Adrenal gland (tissue), 9 donors: ENCODE measurements at regions not wholly inside any gene's neighbourhood (a gene's known extent, or its start where the extent isn't known, plus 50 kb on each side); places are given as distances from the start of the nearest gene placed in this dataset.
A peak's percentile ranks its signal among the peaks of the same experiment; 100 is the strongest.

Experiments used
- DNase-seq, 7 donors: peaks; one replicate each; pipeline ENCODE4 v3.0.0-alpha.2; 2019 to 2020
- H3K27ac ChIP-seq, 5 donors: fragments of 200-600 bp; sonication (generic) in 4 of 5; 1 replicate in 3 of 5; 2 replicates in 2 of 5; pipeline versions ENCODE4 v1.5.1 to v1.8.0; 2016 to 2020; ENCODE audit warnings: mild to moderate bottlenecking in 1 of 5
- H3K27me3 ChIP-seq: fragments of 200-600 bp; 2 replicates; pipeline ENCODE4 v1.8.0; 2021
- H3K36me3 ChIP-seq, 2 donors: fragments of 200-600 bp; replicated peaks in 1 of 2; 1 replicate in 1 of 2; 2 replicates in 1 of 2; pipeline versions ENCODE4 v1.5.1 to v1.8.0; 2018 to 2022
- H3K4me1 ChIP-seq, 2 donors: fragments of 200-600 bp; replicated peaks in 1 of 2; 1 replicate in 1 of 2; 2 replicates in 1 of 2; pipeline versions ENCODE4 v1.5.1 to v1.8.0; 2018 to 2021
- H3K4me3 ChIP-seq, 4 donors: fragments of 200-600 bp; sonication (generic) in 3 of 4; one replicate each; pipeline ENCODE4 v1.5.1; 2016 to 2018
- H3K9me3 ChIP-seq, 3 donors: fragments of 200-600 bp; sonication (generic) in 1 of 3; replicated peaks in 1 of 3; 1 replicate in 2 of 3; 2 replicates in 1 of 3; pipeline versions ENCODE4 v1.5.1 to v1.8.0; 2016 to 2021
- CTCF ChIP-seq, 6 experiments: fragments of 450-650 bp in 4 of 6; fragments of 200-600 bp in 2 of 6; sonication (generic) in 1 of 6; IDR thresholded peaks; 1 replicate in 5 of 6; 2 replicates in 1 of 6; pipeline versions ENCODE4 v1.5.1 to v1.8.0; 2016 to 2021; ENCODE audit warnings: antibody characterized with exemption in 6 of 6, mild to moderate bottlenecking in 2 of 6, moderate library complexity in 1 of 6
- POLR2A ChIP-seq, 2 donors: fragments of 450-650 bp; IDR thresholded peaks; one replicate each; pipeline ENCODE4 v1.6.1; 2017; ENCODE audit warnings: antibody characterized with exemption in 2 of 2, mild to moderate bottlenecking in 2 of 2, moderate library complexity in 1 of 2
- WGBS, 4 donors: extraction: QIAGEN DNeasy Blood & Tissue Kit in 2 of 4; methylation state at CpG; one replicate each; pipeline versions ENCODE4 v1.1.5 to v1.1.7; 2013 to 2017; 5-methylcytosine and 5-hydroxymethylcytosine counted together
- intact Hi-C, 2 donors: fragments of 100-400 bp; cut with DNase I; formaldehyde crosslinking; loops; one replicate each; pipeline versions ENCODE4 v1.14.1 to v1.15.0; 2022 to 2023
- donor health status: healthy with polysubstance abuse.
- donor health status: Bipolar disorder and iron deficiency.
- donor health status: DM: yes; HTN: yes; CAD: no.
- donor health status: DM: no; HTN: no; CAD: no.
- donor health status: DM: no; HTN: no; CAD: no.

DNA sequence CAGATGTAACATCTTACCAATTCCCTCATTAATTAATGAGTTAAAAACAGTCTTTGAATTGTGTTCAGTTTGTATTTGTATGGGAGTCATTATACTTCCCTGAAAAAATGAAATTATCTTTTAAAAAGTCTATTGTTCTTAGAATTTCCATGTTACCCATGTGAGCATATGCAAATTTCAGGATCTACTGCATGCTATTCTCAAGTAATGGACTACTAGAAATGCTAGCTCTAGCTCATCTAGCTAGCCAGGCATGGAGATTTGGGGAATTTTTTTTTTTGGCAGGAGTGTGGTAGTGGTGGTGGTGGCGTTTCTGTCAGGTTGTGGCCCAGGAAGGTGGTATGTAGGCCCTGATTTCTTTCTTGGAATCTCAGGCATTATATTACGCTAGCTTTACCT, 218.4 kb downstream of the AEBP2 start:
- intact Hi-C loops = no loop called here
- WGBS, 4 donors = 92 to 100% (median 98%) methylated on average over 2 of the region's 2 CpGs

DNA sequence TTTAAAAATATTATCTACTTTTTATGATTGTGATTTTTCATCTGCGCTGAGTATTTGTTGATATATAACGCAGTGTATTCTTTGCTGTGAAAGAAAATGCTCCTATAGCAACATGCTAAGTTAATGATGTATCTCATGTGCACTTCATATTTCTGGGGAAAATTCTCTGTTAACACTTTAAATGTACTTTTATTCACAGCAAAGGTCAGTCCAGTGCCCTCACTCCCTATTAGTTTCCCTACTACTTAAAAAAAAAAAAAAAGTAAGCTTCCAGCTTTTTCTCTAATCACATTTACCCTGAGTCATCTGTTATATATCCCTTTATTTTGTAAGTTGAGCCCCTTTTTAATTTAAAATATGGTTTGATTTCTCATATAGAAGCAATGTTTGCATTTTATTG, 219.8 kb downstream of the AEBP2 start:
- Histone ChIP-seq H3K36me3 (no peaks in the 10 kb centered on the region), H3K4me3 (no peak overlapping the region), H3K27ac (no peak overlapping the region), H3K4me1 (no peaks in the 10 kb centered on the region), H3K9me3 (no peaks in the 10 kb centered on the region), H3K27me3 (no peaks in the 10 kb centered on the region)
- no peak for TF ChIP-seq CTCF (IDR thresholded peaks at IDR 0.05)
- no peak for TF ChIP-seq POLR2A (IDR thresholded peaks at IDR 0.05)
- WGBS, 4 donors = 93 to 100% (median 98%) methylated on average over 2 of the region's 2 CpGs
- intact Hi-C loops = no loop called here
- no peak for DNase-seq

More for the DNA sequence above, 218.4 kb downstream of the AEBP2 start:
- Histone ChIP-seq H3K27ac (no peak overlapping the region), H3K27me3 (no peaks in the 10 kb centered on the region), H3K9me3 (no peaks in the 10 kb centered on the region), H3K4me1 (no peaks in the 10 kb centered on the region), H3K4me3 (no peak overlapping the region), H3K36me3 (no peaks in the 10 kb centered on the region)
- TF ChIP-seq POLR2A (IDR thresholded peaks at IDR 0.05) (no peak), CTCF (IDR thresholded peaks at IDR 0.05) (no peak)
- DNase-seq = no peak

DNA sequence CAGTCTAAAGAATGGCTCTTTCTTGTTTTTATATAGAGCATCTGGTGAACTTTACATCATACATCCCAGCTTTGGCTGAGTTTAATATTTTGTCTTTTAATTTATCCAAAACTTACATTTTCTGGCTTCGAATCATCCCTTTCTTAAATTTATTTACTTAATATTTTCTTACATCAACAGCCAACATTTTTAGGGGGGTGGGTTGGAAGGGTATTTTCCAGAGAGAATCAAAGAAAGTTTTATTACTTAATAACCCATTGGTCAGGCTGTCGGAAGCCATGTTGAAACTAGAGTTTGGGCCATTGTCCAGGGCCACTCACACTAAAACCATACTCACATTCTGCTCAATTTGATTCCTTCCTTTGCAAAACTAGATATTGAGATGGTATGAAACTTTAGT, 220.2 kb downstream of the AEBP2 start:
- DNase-seq = no peak
- 89 to 94% (median 92%) methylated on average over 2 of the region's 2 CpGs for whole genome bisulfite sequencing, 4 donors
- Histone ChIP-seq H3K4me1 (no peaks in the 10 kb centered on the region), H3K4me3 (no peak overlapping the region), H3K9me3 (no peaks in the 10 kb centered on the region), H3K36me3 (no peaks in the 10 kb centered on the region), H3K27me3 (no peaks in the 10 kb centered on the region), H3K27ac (no peak overlapping the region)
- intact Hi-C loops = no loop called here
- TF ChIP-seq CTCF (IDR thresholded peaks at IDR 0.05) (no peak), POLR2A (IDR thresholded peaks at IDR 0.05) (no peak)

DNA sequence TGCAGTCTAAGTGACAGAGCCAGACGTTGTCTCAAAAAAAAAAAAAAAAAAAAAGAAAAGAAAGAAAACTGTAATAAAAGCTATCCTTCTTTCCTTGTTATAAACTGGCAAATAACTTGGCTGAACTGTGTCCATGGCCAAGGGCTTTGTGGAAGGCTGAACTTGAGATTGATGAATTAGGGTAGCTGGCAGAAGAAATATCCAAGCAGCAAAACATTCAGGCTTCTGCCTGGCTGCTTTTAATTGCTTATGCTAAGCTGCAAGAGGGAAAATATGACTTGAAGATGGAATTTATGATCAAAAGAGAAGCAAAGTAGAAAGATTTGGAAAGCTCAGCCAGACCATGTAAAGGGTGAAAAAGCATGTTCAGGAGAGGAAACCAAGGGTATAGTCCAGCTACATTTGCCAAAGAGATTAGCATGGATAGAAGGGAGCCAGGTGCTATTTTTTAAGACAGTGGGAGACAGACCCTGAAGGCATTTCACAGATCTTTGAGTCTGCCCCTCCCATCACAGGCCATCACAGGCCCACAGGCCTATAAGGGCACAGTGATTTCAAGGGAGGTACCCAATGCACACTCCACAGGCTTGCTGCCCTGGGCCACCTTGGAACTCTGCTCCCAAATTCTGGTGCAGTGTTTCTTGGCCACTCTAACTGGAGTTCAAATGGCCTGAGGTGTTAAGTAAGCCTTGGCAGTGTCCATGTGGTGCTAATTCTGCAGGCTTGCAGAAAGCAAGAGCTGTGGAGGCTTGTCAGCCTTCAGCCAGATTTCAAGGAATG, 226.0 kb downstream of the AEBP2 start:
- no peaks in the 10 kb centered on the region for H3K9me3 ChIP-seq
- WGBS, 4 donors = 18 to 42% (median 31%) methylated on average over 1 of the region's 1 CpG
- H3K27me3 ChIP-seq = no peaks in the 10 kb centered on the region
- intact Hi-C loops = no loop called here
- H3K4me1 ChIP-seq = no peaks in the 10 kb centered on the region
- H3K27ac ChIP-seq = no peak overlapping the region
- no peak for TF ChIP-seq CTCF (IDR thresholded peaks at IDR 0.05)
- no peak for TF ChIP-seq POLR2A (IDR thresholded peaks at IDR 0.05)
- no peaks in the 10 kb centered on the region for H3K36me3 ChIP-seq
- no peak overlapping the region for H3K4me3 ChIP-seq
- DNase-seq = peak in 2 of 7 donors; percentile 23 to 31
